ENCODE measurements at regions not wholly inside any gene's neighbourhood (a gene's known extent, or its start where the extent isn't known, plus 50 kb on each side); places are given as distances from the start of the nearest gene placed in this dataset.

DNA sequence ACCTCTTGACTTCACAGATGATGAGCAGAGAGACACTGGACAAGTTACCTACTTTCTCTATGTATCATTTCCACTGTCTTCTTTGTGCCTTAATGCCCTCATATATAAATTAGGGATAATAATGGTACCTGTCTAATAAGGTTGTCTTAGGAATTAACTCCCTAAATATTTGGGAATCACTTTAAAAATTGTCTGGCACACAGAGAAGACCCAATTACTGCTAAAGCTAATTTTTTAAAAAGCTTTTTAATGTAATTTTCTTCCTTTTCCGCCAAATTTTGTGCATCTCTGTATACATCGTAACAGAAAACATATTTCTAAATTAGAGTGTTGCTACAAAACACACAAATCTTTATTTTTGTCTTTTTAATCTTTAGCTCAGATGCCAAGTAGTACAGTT is 816.8 kb upstream of the ADGRB3 start:
- TF ChIP-seq CTCF (conservative IDR thresholded peaks at IDR 0.05) (no peak), EZH2 (IDR thresholded peaks at IDR 0.05; ENCODE audit: low read depth) (no peak)

All from PC-9 (cell line).